AG09309 (cell line): ENCODE measurements at regions not wholly inside any gene's neighbourhood (a gene's known extent, or its start where the extent isn't known, plus 50 kb on each side); places are given as distances from the start of the nearest gene placed in this dataset.

ENCODE experiments used
- DNase-seq: peaks from one replicate; pipeline ENCODE4 v3.0.0-alpha.2; 2010; ENCODE audit warnings: low read depth
- H3K4me3 ChIP-seq: 2 replicates; pipeline ENCODE4 v1.5.1; 2011; ENCODE audit warnings: mild to moderate bottlenecking, low read depth, low read length, moderate library complexity; ENCODE audit not compliant: control insufficient read depth
- TF ChIP-seq, protein P1 (sequence below): IDR thresholded peaks from 2 replicates; pipeline ENCODE4 v1.5.1; 2011; ENCODE audit warnings: mild to moderate bottlenecking, low read depth, low read length, inconsistent platforms; ENCODE audit not compliant: insufficient read depth, control insufficient read depth; ENCODE audit errors: missing control alignments

DNA sequence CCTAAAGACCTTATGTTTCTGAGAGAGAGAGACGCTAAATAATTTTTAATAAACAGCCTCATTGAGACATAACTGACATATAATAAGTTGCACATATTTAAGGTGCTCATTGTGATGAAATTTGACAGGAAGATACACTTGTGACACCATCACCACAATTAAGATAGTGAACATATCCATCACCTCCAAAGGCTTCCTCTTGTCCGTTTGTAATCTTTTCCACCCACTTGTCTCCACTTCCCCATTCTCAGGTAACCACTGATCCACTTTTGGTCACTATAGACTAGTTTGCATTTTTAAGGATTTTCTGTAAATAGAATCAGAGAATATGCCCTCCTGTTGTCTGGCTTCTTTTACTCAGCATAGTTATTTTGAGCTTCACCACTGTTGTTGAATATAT is 195.1 kb upstream of the WDR11 start:
- no peak for DNase-seq
- H3K4me3 ChIP-seq, result no peak overlapping the region
- TF ChIP-seq, protein P1, sequence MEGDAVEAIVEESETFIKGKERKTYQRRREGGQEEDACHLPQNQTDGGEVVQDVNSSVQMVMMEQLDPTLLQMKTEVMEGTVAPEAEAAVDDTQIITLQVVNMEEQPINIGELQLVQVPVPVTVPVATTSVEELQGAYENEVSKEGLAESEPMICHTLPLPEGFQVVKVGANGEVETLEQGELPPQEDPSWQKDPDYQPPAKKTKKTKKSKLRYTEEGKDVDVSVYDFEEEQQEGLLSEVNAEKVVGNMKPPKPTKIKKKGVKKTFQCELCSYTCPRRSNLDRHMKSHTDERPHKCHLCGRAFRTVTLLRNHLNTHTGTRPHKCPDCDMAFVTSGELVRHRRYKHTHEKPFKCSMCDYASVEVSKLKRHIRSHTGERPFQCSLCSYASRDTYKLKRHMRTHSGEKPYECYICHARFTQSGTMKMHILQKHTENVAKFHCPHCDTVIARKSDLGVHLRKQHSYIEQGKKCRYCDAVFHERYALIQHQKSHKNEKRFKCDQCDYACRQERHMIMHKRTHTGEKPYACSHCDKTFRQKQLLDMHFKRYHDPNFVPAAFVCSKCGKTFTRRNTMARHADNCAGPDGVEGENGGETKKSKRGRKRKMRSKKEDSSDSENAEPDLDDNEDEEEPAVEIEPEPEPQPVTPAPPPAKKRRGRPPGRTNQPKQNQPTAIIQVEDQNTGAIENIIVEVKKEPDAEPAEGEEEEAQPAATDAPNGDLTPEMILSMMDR, result no peak

- TF ChIP-seq, protein P1, result no peak
- no peak for DNase-seq
Measured at GRCh38 chr10:120657371-120657770, 193.8 kb upstream of the WDR11 start.

DNA sequence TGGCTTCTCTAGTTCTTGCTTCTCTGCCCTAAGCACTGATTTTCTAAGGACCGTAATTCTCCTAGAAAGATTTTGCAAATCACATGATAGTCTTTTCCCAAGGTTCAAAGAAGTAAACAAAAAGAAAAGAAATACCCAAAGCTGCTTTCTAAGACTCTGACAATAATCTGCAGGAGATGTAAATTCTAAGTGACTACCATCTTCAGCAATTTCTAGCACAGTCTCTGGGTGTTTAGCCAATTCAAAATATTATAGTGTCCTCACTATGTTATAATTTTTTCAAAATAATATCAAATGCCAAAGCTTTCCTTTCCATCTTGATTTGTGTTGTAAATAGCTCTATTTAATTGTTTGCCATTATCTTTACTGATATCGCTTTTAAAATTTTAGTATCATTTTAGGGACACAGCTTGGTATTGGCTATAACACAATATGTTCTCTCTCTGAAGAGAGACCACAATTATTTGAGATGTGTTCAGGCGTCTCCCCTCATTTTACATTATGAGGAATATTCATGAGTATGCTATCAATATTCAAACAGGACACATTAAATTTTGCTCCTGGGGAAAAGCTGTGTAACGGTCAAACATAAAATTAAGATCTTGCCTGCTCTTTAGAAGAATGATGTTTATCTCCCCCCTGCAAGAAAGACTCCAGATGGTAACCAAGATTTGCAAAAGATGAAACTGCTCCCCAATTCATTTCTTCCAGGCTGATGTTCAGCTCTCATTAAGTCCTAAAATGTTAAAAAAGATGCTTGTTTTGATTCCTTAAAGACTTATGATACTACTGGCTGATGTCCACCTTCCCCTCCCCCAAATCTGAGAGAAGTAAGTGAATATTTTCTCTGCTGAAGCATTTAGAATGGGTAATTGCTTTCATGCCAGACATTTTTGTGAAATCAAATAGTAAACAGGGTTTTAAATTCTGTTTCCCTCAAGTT is 191.9 kb upstream of the WDR11 start:
- no peak for DNase-seq
- TF ChIP-seq, protein P1, result no peak
- no peak overlapping the region for H3K4me3 ChIP-seq

More at GRCh38 chr10:120657371-120657770, 193.8 kb upstream of the WDR11 start:
- no peak overlapping the region for H3K4me3 ChIP-seq

- TF ChIP-seq, protein P1, result no peak
- DNase-seq, result no peak
- no peak overlapping the region for H3K4me3 ChIP-seq
Measured at GRCh38 chr10:120666308-120666707, 184.9 kb upstream of the WDR11 start.

- TF ChIP-seq, protein P1, result no peak
- no peak overlapping the region for H3K4me3 ChIP-seq
- DNase-seq, result no peak
Measured at GRCh38 chr10:120667276-120667675, 183.9 kb upstream of the WDR11 start.

GRCh38 chr10:120671491-120671890 is 179.7 kb upstream of the WDR11 start:
- H3K4me3 ChIP-seq, result no peak overlapping the region
- TF ChIP-seq, protein P1, result no peak
- no peak for DNase-seq
